ENCODE measurements at regions not wholly inside any gene's neighbourhood (a gene's known extent, or its start where the extent isn't known, plus 50 kb on each side); places are given as distances from the start of the nearest gene placed in this dataset.
"Not testable (repeated sequence)": the region's sequence is repeated elsewhere in the genome, so short reads cannot be mapped to it uniquely, and the experiment has no call there.

GRCh38 chr5:89724379-89725095 lies 685.0 kb downstream of the CETN3 start:
- no peak for DNase-seq (ENCODE audit: low spot score)

GRCh38 chr5:89723907-89724306 lies 685.6 kb downstream of the CETN3 start:
- no peak for DNase-seq (ENCODE audit: low spot score)

- DNase-seq (ENCODE audit: low spot score): no peak
These were observed 687.0 kb downstream of the CETN3 start for GRCh38 chr5:89722538-89722937.

GRCh38 chr5:89721931-89722330 lies 687.6 kb downstream of the CETN3 start:
- no peak for DNase-seq (ENCODE audit: low spot score)

- no peak for DNase-seq (ENCODE audit: low spot score)
These were observed 688.2 kb downstream of the CETN3 start for GRCh38 chr5:89721353-89721752.

GRCh38 chr5:89712134-89712700 lies 697.3 kb downstream of the CETN3 start:
- DNase-seq (ENCODE audit: low spot score): no peak

GRCh38 chr5:89711526-89711925 lies 698.0 kb downstream of the CETN3 start:
- DNase-seq (ENCODE audit: low spot score): no peak

- no peak for DNase-seq (ENCODE audit: low spot score)
These were observed 699.5 kb downstream of the CETN3 start for GRCh38 chr5:89710006-89710405.

GRCh38 chr5:89707891-89708290 lies 701.7 kb downstream of the CETN3 start:
- DNase-seq (ENCODE audit: low spot score): no peak

- no peak for DNase-seq (ENCODE audit: low spot score)
These were observed 702.8 kb downstream of the CETN3 start for GRCh38 chr5:89706731-89707130.

- no peak for DNase-seq (ENCODE audit: low spot score)
These were observed 705.7 kb downstream of the CETN3 start for GRCh38 chr5:89703817-89704216.

GRCh38 chr5:89698028-89698427 lies 711.5 kb downstream of the CETN3 start:
- DNase-seq (ENCODE audit: low spot score): no peak

- no peak for DNase-seq (ENCODE audit: low spot score)
These were observed 712.0 kb downstream of the CETN3 start for GRCh38 chr5:89697581-89697980.

GRCh38 chr5:89695371-89695770 lies 714.2 kb downstream of the CETN3 start:
- no peak for DNase-seq (ENCODE audit: low spot score)

GRCh38 chr5:89694026-89694550 lies 715.5 kb downstream of the CETN3 start:
- DNase-seq (ENCODE audit: low spot score): no peak

GRCh38 chr5:89690331-89690730 lies 719.2 kb downstream of the CETN3 start:
- no peak for DNase-seq (ENCODE audit: low spot score)

GRCh38 chr5:89686081-89686765 lies 723.3 kb downstream of the CETN3 start:
- DNase-seq (ENCODE audit: low spot score): no peak

GRCh38 chr5:89676634-89677033 lies 732.9 kb downstream of the CETN3 start:
- DNase-seq (ENCODE audit: low spot score): no peak

- no peak for DNase-seq (ENCODE audit: low spot score)
These were observed 736.5 kb downstream of the CETN3 start for GRCh38 chr5:89673019-89673418.

GRCh38 chr5:89668821-89669220 lies 740.7 kb downstream of the CETN3 start:
- DNase-seq (ENCODE audit: low spot score): no peak

- DNase-seq (ENCODE audit: low spot score): no peak
These were observed 747.1 kb downstream of the CETN3 start for GRCh38 chr5:89662499-89662898.

GRCh38 chr5:89638871-89639270 lies 755.9 kb upstream of the MEF2C start:
- no peak for DNase-seq (ENCODE audit: low spot score)

GRCh38 chr5:89634176-89634575 lies 751.2 kb upstream of the MEF2C start:
- DNase-seq (ENCODE audit: low spot score): not testable (repeated sequence)
